ENCODE measurements at regions not wholly inside any gene's neighbourhood (a gene's known extent, or its start where the extent isn't known, plus 50 kb on each side); places are given as distances from the start of the nearest gene placed in this dataset.

DNA sequence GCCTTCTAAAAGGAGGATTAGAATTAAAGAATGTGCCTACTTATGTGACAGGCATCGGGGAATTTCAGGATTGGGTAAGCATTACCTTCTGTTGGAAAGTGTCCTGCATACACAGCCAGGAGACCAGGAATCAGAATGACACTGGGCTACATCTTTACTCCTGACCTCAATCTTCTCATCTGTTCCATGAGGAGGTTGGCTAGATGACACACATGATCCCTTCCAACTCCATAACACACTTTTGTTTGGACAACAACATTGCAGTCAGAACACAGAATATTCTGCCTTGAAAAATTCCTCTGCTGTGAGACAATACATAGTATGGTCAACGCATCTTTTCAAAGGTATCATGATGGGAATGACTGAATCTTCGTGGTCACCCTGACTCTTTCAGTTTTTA is 1281.2 kb upstream of the SORCS1 start:
- intact Hi-C loops (cut with micrococcal nuclease; ENCODE audit: unreplicated experiment) = no loop called here
- Histone ChIP-seq H3K4me3 (ENCODE audit: low read depth in 2 of 2, low read length in 2 of 2) (no peak overlapping the region), H3K36me3 (ENCODE audit: control insufficient read depth, insufficient read depth, low read length) (no peaks in the 10 kb centered on the region), H3K9me3 (ENCODE audit: control insufficient read depth, insufficient read depth, low read depth, low read length) (no peaks in the 10 kb centered on the region), H3K27ac (ENCODE audit: low read length) (no peak overlapping the region), H3K27me3 (ENCODE audit: control insufficient read depth, insufficient read depth, low read length) (no peaks in the 10 kb centered on the region), H3K4me1 (ENCODE audit: control insufficient read depth, insufficient read depth, low read length) (no peaks in the 10 kb centered on the region)
- CTCF ChIA-PET = no interaction called here
- DNase-seq (ENCODE audit: low read depth, low spot score) = no peak
- POLR2A ChIA-PET = no interaction called here
- no TSS peak for BruUV-seq (replicated peaks)
- no peak for ATAC-seq
- in situ Hi-C loops (cut with HindIII; ENCODE audit: low pct_unique_long_range_greater_than_20kb, low sequenced_read_pairs) = no loop called here
- TF ChIP-seq SIN3A (IDR thresholded peaks at IDR 0.05; ENCODE audit: borderline replicate concordance, insufficient read depth, low read depth, low read length) (no peak), POLR2AphosphoS5 (IDR thresholded peaks at IDR 0.05; ENCODE audit: low read depth, low read length) (no peak), TCF7L2 (IDR thresholded peaks at IDR 0.05; ENCODE audit: low read depth, low read length) (no peak), CTCF (IDR thresholded peaks at IDR 0.05) (no peak), REST (IDR thresholded peaks at IDR 0.05; ENCODE audit: insufficient read depth in 1 of 2, low read depth in 2 of 2, low read length in 1 of 2) (no peak)

DNA sequence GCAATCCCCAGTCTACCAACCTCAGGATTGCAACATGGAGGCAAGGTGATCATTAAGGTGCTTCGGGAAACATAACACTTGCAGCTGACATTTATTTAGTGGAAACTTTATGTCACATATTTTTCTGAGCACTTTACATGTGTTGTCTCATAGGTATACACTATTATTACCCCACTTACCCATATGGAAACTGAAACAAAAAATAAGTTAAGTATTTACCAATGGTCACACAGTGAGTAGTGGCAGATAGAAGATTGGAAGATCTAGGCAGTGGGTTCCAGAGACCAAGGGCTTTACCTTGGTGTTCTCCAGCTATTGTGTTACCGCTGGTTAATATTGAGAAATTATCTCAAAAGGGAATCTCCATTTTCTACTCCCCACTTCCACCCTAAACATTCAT is 1279.1 kb upstream of the SORCS1 start:
- ChIA-PET POLR2A (no interaction called here), CTCF (no interaction called here)
- H3K27me3 ChIP-seq (ENCODE audit: control insufficient read depth, insufficient read depth, low read length) = no peaks in the 10 kb centered on the region
- no TSS peak for BruUV-seq (replicated peaks)
- no peaks in the 10 kb centered on the region for H3K36me3 ChIP-seq (ENCODE audit: control insufficient read depth, insufficient read depth, low read length)
- H3K4me1 ChIP-seq (ENCODE audit: control insufficient read depth, insufficient read depth, low read length) = no peaks in the 10 kb centered on the region
- no peak overlapping the region for H3K4me3 ChIP-seq (ENCODE audit: low read depth in 2 of 2, low read length in 2 of 2)
- DNase-seq (ENCODE audit: low read depth, low spot score) = no peak
- intact Hi-C loops (cut with micrococcal nuclease; ENCODE audit: unreplicated experiment) = no loop called here
- H3K27ac ChIP-seq (ENCODE audit: low read length) = no peak overlapping the region
- no peak for ATAC-seq
- H3K9me3 ChIP-seq (ENCODE audit: control insufficient read depth, insufficient read depth, low read depth, low read length) = no peaks in the 10 kb centered on the region
- in situ Hi-C loops (cut with HindIII; ENCODE audit: low pct_unique_long_range_greater_than_20kb, low sequenced_read_pairs) = no loop called here
- TF ChIP-seq SIN3A (IDR thresholded peaks at IDR 0.05; ENCODE audit: borderline replicate concordance, insufficient read depth, low read depth, low read length) = no peak
- TF ChIP-seq REST (IDR thresholded peaks at IDR 0.05; ENCODE audit: insufficient read depth in 1 of 2, low read depth in 2 of 2, low read length in 1 of 2) = no peak
- no peak for TF ChIP-seq CTCF (IDR thresholded peaks at IDR 0.05)
- no peak for TF ChIP-seq POLR2AphosphoS5 (IDR thresholded peaks at IDR 0.05; ENCODE audit: low read depth, low read length)
- no peak for TF ChIP-seq TCF7L2 (IDR thresholded peaks at IDR 0.05; ENCODE audit: low read depth, low read length)

Data from Panc1 (cell line).